GM18505 (cell line): ENCODE measurements at regions not wholly inside any gene's neighbourhood (a gene's known extent, or its start where the extent isn't known, plus 50 kb on each side); places are given as distances from the start of the nearest gene placed in this dataset.

Experiments used
- ATAC-seq: cut with Tn5 transposase; IDR thresholded peaks from one replicate; pipeline ENCODE4 v1.9.1; 2021; ENCODE audit not compliant: unreplicated experiment
- POLR2A ChIP-seq: IDR thresholded peaks from 4 replicates; pipeline ENCODE4 v1.6.1; 2011; ENCODE audit warnings: borderline replicate concordance; ENCODE audit not compliant: insufficient read depth, insufficient read length; ENCODE audit errors: extremely low read depth

DNA sequence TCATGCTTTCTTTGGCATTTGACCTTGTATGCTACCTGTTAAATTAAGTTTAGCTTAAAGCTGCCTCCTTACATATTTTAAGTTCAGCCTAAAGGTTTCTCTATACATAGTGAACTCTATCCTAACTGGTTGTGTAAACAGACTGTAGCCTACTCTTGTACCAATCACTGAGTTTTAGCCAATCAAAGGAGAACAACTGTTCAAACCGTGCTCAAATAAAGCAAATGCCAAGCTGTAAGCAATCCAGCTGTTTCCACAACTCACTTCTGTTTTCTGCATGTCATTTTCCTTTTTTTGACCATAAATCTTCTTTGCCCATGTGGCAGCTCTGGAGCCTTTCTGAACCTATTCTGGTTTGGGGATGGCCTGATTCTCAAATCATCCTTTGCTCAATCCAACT, 1603.8 kb upstream of the ACVR2A start:
- no peak for ATAC-seq
- TF ChIP-seq POLR2A, result no peak

DNA sequence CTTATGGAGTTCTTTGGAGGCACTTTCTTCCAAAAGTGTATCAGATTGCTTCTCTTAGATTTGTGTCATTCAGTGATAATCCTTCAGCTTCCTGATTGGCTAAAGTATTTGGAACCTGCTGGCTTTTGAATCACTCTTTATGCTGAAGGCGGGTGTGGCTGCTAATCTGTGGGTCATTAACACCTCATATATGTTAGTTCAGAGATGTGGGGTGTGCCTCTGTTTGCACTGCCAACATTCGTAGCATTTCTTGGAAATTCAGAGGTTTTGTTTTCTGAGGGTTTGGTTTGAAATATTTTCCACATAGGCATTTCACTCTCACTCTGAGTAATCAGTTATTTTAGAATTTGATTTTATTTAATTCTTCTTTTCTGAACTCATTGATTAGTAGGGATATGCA, 1604.4 kb upstream of the ACVR2A start:
- no peak for TF ChIP-seq POLR2A
- ATAC-seq, result no peak

DNA sequence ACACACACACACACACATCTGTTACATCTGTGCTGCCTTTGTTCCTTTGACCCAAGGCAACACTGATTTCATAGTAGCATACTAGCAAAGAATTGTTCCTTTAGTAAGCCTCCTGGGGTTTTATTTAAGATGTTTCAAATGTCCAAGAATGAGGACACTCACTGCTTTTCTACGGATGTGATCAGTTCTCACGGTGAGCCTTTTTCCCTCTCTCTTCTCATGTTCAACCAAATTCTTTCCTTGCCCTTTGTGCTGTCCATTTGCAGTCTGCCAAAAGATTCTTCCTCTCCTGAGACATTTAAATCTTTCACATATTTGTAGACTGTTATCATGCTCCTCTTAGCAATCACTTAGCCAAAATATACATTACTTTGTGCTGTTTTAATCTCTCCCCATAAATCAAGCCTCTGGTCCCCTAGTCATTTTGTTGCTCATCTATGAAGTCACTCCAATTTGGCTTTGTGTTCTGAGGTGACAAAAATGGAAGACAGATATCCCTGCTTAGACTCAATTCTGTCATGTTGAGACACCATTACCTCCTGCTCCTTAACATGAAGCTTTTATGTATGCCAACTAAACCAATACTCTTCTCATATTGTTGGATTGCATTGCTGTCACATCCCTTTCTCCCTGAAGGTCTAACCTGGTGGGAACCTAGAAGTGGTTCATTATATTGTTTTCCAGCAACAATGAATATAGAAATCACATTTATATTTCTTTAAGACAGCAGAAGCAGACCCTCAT, 1605.3 kb upstream of the ACVR2A start:
- no peak for TF ChIP-seq POLR2A
- ATAC-seq, result no peak

DNA sequence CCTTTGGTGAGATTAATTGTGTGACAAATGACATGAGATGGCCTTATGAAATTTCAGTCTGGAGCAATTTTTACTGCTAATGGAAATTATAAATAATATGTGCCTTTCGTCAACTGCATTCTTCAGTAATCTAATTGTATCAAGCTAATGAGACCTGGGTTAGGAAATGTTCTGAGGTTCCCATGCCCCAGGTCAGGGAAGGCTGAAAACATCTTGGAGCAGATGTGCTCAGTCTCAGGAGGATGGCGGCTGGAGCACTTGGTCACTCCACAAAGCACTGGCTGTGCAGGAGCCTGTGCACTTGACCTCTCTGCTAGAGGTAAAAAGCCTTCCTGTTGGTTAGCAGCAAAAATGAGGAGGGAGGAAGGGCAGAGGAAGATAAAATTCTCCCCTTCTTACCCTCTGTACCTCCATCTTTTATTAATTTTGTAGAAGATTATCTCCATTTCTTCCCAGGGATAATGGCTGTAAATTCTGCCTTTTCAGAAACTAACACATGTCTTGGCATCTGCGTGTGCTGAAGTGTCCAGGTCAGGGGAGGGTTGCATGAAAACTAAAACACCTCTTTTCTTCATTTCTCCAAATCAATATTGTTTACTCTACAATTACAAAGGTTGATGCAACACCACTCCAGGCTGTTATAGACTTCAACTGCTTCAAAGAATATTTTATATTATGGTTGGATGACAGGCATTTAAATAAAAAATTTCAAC, 1606.4 kb upstream of the ACVR2A start:
- no peak for TF ChIP-seq POLR2A
- no peak for ATAC-seq

DNA sequence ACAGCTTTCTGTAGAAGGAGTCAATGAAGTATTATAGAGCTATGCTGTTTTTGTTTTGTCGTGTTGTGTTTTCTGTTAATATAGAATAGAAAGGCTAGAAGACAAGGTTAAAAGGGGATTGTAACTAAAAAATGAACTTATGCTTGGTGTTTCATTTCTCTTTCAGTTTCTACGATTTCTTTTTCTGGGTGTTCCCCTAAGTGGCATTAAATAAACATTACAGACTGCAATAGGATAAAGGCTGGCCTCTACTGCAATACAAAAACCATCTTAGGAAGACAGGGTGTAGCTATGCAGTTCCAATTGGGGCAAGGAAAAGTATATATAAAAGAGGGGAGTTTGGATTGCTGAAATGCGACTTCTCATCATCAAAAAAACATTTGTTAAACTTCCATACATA, 1609.7 kb upstream of the ACVR2A start:
- ATAC-seq, result no peak
- TF ChIP-seq POLR2A, result no peak

DNA sequence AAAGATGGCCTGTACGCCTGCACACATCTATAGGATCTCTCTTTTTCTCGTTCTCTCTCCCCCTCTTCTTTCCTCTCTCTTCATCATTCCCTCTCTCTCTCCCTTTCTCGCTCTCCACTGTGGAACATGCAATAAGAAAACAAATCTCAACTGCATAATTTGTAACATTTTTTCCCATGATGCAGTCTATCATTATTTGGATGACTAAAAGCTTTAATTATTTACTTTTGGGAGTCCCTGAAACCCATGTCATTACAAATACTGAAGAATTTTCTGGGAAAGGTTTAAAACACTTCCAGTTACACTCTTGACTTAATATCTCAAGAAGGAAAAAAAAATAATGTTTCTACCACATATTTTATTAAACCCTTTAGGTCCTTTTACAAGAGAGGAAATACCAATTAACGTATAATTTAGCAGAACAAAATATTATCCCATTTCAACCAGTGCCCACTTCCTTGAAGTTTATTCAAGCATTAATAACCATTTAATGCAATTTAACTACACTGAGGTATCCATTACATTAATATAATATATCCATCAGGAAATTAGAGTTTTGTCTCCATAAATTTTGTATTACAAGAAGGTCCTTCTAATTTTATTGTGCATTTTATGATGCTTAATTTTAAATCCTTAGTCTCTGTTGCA, 1615.2 kb upstream of the ACVR2A start:
- TF ChIP-seq POLR2A, result no peak
- ATAC-seq, result no peak

DNA sequence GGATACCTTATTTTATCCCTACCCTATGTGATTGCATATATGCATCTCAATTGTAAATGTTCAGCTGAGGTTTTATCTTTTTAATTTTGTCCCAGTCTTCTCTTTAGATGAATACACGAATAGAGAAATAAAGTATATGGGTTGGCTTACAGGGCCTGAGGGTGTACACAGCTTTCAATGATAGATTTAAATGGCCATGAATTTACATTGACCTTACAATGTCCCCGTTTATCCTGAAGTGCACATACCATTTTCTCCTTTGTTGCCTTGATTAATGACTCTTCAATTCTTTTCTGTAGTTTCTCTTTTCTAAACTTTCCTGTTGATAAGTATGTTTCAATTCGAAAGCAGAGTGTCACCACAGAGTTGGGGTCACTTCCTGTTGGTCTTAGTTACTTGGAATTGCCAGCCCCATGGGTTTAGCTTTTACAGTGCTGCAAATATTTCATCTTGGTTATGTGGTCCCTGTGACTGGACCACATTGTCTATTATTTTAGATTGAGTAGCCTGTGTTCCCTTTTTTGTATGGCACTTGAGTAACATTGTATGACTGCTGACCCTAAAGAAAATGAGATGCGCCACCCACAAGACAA, 1616.3 kb upstream of the ACVR2A start:
- peak; percentile 76 for ATAC-seq
- TF ChIP-seq POLR2A, result no peak

DNA sequence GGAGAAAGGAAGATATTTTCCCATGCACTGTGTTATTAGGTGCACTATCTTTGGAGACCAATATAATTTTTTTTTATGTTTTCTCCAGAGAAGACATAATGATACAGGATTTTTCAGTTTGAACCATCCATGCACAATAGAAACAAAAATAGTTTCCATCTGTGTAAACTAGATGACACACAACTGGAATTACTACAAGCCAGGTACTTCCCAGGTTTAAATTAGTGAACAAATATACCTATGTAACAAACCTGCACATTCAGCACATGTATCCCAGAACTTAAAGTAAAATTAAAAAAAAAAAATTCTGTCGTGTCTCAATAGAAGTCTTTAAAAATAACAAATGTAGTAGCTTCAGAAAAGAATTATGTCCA, 1616.8 kb upstream of the ACVR2A start:
- ATAC-seq, result peak; percentile 11
- TF ChIP-seq POLR2A, result no peak

DNA sequence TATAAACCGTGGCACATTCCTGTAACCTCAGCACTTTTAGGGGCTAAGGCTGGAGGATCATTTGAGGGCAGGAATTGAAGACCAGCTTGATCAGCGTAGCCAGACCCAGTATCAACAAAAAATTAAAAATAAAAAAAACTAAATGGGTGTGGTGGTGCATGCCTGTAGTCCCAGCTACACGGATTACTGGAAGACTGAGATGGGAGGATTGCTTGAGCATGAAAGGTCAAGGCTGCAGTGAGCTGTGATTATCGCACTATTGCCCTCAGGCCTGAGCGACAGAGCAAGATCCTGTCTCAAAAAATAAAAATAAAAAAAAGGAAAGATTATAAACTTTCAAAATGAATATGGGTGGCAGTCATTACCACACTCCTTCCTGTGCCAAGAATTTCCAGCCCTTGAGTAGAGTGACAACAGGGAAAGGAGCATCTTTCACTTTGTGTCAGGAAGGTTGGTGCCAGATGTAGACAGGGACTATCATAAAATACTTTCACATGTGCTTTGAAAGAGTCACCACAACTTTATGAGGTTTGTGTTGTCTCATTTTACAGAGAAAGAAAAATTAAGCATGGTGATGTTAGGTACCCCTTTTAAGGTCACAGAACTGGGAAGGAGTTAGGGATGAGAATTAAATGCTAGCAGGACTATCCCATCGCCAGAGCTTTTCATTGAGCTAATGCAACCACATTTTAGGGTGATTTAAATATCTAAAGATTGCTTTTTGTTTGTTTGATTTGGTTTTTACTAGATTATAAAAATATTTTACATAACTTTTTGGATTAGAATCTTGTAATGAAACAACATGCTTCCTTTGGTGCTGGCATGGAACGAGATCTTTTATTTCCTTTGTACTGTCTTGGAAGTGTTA, 1617.4 kb upstream of the ACVR2A start:
- no peak for TF ChIP-seq POLR2A
- peak; percentile 56 for ATAC-seq

DNA sequence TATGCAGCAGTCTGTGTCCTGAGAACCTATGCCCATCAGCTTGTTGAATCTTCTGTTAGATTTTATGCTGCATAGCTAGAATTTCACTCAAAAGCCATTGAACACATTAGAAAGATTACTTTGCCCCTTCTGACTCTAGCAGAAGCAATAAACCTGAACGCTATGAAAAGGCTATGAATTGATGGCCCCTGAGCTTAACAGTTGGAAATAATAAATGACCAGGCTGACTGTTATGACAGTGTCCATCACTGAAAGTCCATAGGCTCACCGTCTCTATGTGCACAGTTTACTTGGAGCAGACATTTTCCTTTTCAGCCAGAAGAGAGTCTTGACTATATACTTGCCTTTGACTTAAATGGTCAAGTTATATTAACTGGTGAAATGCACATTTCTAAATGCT, 1618.8 kb upstream of the ACVR2A start:
- ATAC-seq, result no peak
- no peak for TF ChIP-seq POLR2A

DNA sequence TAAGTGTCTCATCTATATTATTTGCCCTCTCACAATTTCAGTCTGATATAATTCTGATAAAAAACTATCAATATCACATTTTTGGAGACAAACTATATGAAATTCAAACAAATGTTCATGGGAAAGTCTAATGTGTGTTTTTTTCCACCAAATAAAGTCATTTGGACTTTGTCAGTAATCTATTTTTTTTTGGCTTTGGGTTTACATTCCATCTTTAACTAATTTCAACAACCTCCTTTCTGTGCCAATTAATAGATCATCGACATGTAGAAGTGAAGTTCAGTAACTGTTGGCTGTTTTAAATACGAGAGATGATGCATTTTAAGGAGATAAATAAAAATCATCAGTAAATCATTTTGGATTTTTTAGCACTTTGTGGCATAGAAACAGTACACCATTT, 1623.0 kb upstream of the ACVR2A start:
- no peak for TF ChIP-seq POLR2A

DNA sequence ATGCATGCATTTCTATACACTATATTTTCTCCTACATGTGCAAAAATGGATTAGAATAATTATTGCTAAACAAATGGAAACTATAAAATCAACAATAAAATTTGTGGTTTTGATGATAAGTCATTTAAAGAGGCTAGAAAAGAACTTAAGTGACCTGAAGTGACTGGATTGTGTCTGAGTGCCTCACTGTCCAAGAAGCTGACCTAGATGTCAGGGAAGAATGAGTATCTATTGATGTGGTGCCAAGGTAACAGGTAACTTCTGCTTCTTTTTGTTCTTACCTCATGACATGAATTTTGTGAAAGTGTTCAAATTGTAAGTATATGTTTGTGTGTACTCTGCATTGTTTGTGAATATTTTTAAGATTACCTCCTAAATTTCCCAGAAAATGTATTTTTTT, 1623.9 kb upstream of the ACVR2A start:
- no peak for TF ChIP-seq POLR2A

More for the DNA sequence above, 1623.0 kb upstream of the ACVR2A start:
- no peak for ATAC-seq

More for the DNA sequence above, 1623.9 kb upstream of the ACVR2A start:
- no peak for ATAC-seq
